Hepatocyte (in vitro differentiated cells): ENCODE measurements at regions not wholly inside any gene's neighbourhood (a gene's known extent, or its start where the extent isn't known, plus 50 kb on each side); places are given as distances from the start of the nearest gene placed in this dataset.
"Not testable (repeated sequence)": the region's sequence is repeated elsewhere in the genome, so short reads cannot be mapped to it uniquely, and the experiment has no call there.

ENCODE experiments used
- DNase-seq: peaks from one replicate; pipeline ENCODE4 v3.0.0-alpha.2; 2016; ENCODE audit warnings: low spot score
- H2AFZ ChIP-seq: fragments of 200-600 bp; sonication (generic); 2 replicates; pipeline ENCODE4 v1.6.0; 2016; ENCODE audit warnings: antibody characterized with exemption, mild to moderate bottlenecking
- H3K27ac ChIP-seq: fragments of 200-600 bp; sonication (generic); 2 replicates; pipeline ENCODE4 v1.5.1; 2016; ENCODE audit warnings: mild to moderate bottlenecking
- H3K27me3 ChIP-seq: fragments of 200-600 bp; sonication (generic); 2 replicates; pipeline ENCODE4 v1.6.1; 2016
- H3K36me3 ChIP-seq: fragments of 200-600 bp; sonication (generic); replicated peaks from 2 replicates; pipeline ENCODE4 v1.5.1; 2016; ENCODE audit warnings: low read depth; ENCODE audit not compliant: insufficient read depth
- H3K4me1 ChIP-seq: fragments of 200-600 bp; sonication (generic); 2 replicates; pipeline ENCODE4 v1.5.1; 2016; ENCODE audit warnings: mild to moderate bottlenecking, moderate library complexity; ENCODE audit not compliant: insufficient read depth
- H3K4me2 ChIP-seq: fragments of 200-600 bp; sonication (generic); 2 replicates; pipeline ENCODE4 v1.6.0; 2016
- H3K4me3 ChIP-seq: fragments of 200-600 bp; sonication (generic); 2 replicates; pipeline ENCODE4 v1.5.1; 2016; ENCODE audit warnings: mild to moderate bottlenecking
- H3K79me2 ChIP-seq: fragments of 200-600 bp; sonication (generic); 2 replicates; pipeline ENCODE4 v1.6.0; 2017; ENCODE audit warnings: mild to moderate bottlenecking
- H3K9me2 ChIP-seq: fragments of 200-600 bp; sonication (generic); replicated peaks from 2 replicates; pipeline ENCODE4 v1.6.0; 2017; ENCODE audit warnings: mild to moderate bottlenecking; ENCODE audit not compliant: insufficient read depth
- H3K9me3 ChIP-seq: fragments of 200-600 bp; sonication (generic); 2 replicates; pipeline ENCODE4 v1.5.1; 2016; ENCODE audit warnings: low read depth, mild to moderate bottlenecking
- H4K20me1 ChIP-seq: fragments of 200-600 bp; sonication (generic); 2 replicates; pipeline ENCODE4 v1.6.0; 2016; ENCODE audit warnings: mild to moderate bottlenecking; ENCODE audit not compliant: insufficient read depth, poor library complexity, severe bottlenecking
- EZH2 ChIP-seq: fragments of 200-600 bp; sonication (generic); IDR thresholded peaks from 2 replicates; pipeline ENCODE4 v1.6.1; 2016; ENCODE audit warnings: antibody characterized with exemption, mild to moderate bottlenecking, borderline replicate concordance
- EZH2phosphoT487 ChIP-seq: fragments of 200-600 bp; sonication (generic); IDR thresholded peaks from one replicate; pipeline ENCODE4 v1.6.1; 2018; ENCODE audit warnings: antibody characterized with exemption, mild to moderate bottlenecking, low read depth, moderate library complexity; ENCODE audit not compliant: unreplicated experiment, severe bottlenecking
- WGBS: methylation state at CpG from one replicate; pipeline ENCODE4 v1.1.6; 2016; ENCODE audit warnings: low lambda C conversion rate; ENCODE audit errors: missing lambda C conversion rate; 5-methylcytosine and 5-hydroxymethylcytosine counted together
- TF ChIP-seq, protein P1 (sequence below): fragments of 200-600 bp; sonication (generic); IDR thresholded peaks from 2 replicates; pipeline ENCODE4 v1.5.1; 2016; ENCODE audit warnings: antibody characterized with exemption, mild to moderate bottlenecking; ENCODE audit not compliant: poor library complexity

- no peaks in the 10 kb centered on the region for H3K4me1 ChIP-seq
- no peaks in the 10 kb centered on the region for H3K27me3 ChIP-seq
- no peak overlapping the region for H2AFZ ChIP-seq
- no peak overlapping the region for H3K27ac ChIP-seq
- DNase-seq, result no peak
- H3K4me2 ChIP-seq, result no peak overlapping the region
- H3K4me3 ChIP-seq, result no peak overlapping the region
- H4K20me1 ChIP-seq, result no peaks in the 10 kb centered on the region
- no peaks in the 10 kb centered on the region for H3K9me3 ChIP-seq
- H3K9me2 ChIP-seq, result no peaks in the 10 kb centered on the region
- no peaks in the 10 kb centered on the region for H3K79me2 ChIP-seq
- H3K36me3 ChIP-seq, result no peaks in the 10 kb centered on the region
- TF ChIP-seq, protein P1, sequence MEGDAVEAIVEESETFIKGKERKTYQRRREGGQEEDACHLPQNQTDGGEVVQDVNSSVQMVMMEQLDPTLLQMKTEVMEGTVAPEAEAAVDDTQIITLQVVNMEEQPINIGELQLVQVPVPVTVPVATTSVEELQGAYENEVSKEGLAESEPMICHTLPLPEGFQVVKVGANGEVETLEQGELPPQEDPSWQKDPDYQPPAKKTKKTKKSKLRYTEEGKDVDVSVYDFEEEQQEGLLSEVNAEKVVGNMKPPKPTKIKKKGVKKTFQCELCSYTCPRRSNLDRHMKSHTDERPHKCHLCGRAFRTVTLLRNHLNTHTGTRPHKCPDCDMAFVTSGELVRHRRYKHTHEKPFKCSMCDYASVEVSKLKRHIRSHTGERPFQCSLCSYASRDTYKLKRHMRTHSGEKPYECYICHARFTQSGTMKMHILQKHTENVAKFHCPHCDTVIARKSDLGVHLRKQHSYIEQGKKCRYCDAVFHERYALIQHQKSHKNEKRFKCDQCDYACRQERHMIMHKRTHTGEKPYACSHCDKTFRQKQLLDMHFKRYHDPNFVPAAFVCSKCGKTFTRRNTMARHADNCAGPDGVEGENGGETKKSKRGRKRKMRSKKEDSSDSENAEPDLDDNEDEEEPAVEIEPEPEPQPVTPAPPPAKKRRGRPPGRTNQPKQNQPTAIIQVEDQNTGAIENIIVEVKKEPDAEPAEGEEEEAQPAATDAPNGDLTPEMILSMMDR, result no peak
- no peak for TF ChIP-seq EZH2
Observed at GRCh38 chrX:108914791-108915190, 178.4 kb upstream of the IRS4 start.

GRCh38 chrX:108903831-108904230 lies 167.5 kb upstream of the IRS4 start:
- not testable (repeated sequence) for H3K4me3 ChIP-seq, H3K9me3 ChIP-seq, H4K20me1 ChIP-seq, H3K4me1 ChIP-seq, H3K27ac ChIP-seq, H2AFZ ChIP-seq, DNase-seq, H3K4me2 ChIP-seq, H3K27me3 ChIP-seq, H3K9me2 ChIP-seq, H3K36me3 ChIP-seq, H3K79me2 ChIP-seq
- WGBS, result 86% methylated on average over 5 of the region's 5 CpGs

DNA sequence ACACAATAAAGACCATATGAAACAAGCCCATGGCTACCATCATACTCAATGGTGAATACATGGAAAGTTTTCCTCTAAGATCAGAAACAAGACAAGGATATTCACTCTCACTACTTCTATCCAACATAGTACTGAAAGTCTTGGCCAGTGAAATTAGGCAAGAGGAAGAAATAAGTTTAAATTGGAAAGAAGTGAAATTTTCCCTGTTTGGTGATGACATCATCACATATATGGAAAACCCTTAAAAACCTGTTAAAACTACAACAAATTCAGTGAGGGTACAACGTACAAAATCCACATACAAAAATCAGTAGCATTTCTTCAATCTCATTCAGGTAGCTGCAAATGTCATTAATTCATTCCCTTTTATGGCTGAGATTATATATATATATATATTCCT lies 164.0 kb upstream of the IRS4 start:
- H3K79me2 ChIP-seq, result no peaks in the 10 kb centered on the region
- H4K20me1 ChIP-seq, result no peaks in the 10 kb centered on the region
- no peaks in the 10 kb centered on the region for H3K9me3 ChIP-seq
- WGBS, result 74% methylated on average over 1 of the region's 1 CpG
- no peaks in the 10 kb centered on the region for H3K27me3 ChIP-seq
- no peaks in the 10 kb centered on the region for H3K36me3 ChIP-seq
- no peak overlapping the region for H2AFZ ChIP-seq
- H3K4me2 ChIP-seq, result no peak overlapping the region
- no peak overlapping the region for H3K4me3 ChIP-seq
- no peaks in the 10 kb centered on the region for H3K4me1 ChIP-seq
- H3K27ac ChIP-seq, result no peak overlapping the region
- TF ChIP-seq, protein P1, result no peak
- no peak for TF ChIP-seq EZH2
- TF ChIP-seq EZH2phosphoT487, result no peak
- DNase-seq, result no peak
- no peaks in the 10 kb centered on the region for H3K9me2 ChIP-seq

- DNase-seq, H3K27ac ChIP-seq, H3K4me3 ChIP-seq, H3K79me2 ChIP-seq, H3K4me2 ChIP-seq, H3K9me2 ChIP-seq, H3K36me3 ChIP-seq, H2AFZ ChIP-seq, H3K27me3 ChIP-seq, H4K20me1 ChIP-seq, H3K4me1 ChIP-seq, H3K9me3 ChIP-seq: not testable (repeated sequence)
Observed at GRCh38 chrX:108896349-108896748, 160.0 kb upstream of the IRS4 start.

- Histone ChIP-seq H3K9me3 (no peaks in the 10 kb centered on the region), H3K4me2 (no peak overlapping the region), H3K4me1 (no peaks in the 10 kb centered on the region), H4K20me1 (no peaks in the 10 kb centered on the region), H3K36me3 (no peaks in the 10 kb centered on the region), H3K79me2 (no peaks in the 10 kb centered on the region), H3K27ac (no peak overlapping the region), H3K4me3 (no peak overlapping the region), H3K27me3 (no peaks in the 10 kb centered on the region), H3K9me2 (no peaks in the 10 kb centered on the region), H2AFZ (no peak overlapping the region)
- TF ChIP-seq EZH2phosphoT487 (no peak), EZH2 (no peak)
- TF ChIP-seq, protein P1, result no peak
- no peak for DNase-seq
Observed at GRCh38 chrX:108892501-108892900, 156.1 kb upstream of the IRS4 start.
